ENCODE measurements at regions not wholly inside any gene's neighbourhood (a gene's known extent, or its start where the extent isn't known, plus 50 kb on each side); places are given as distances from the start of the nearest gene placed in this dataset.

GRCh38 chr5:123819386-123819785 is 307.4 kb downstream of the CSNK1G3 start:
- no peak for DNase-seq

- no peak for DNase-seq
Measured at GRCh38 chr5:123817267-123817666, 305.3 kb downstream of the CSNK1G3 start.

- no peak for DNase-seq
Measured at GRCh38 chr5:123814801-123815470, 303.0 kb downstream of the CSNK1G3 start.

- no peak for DNase-seq
Measured at GRCh38 chr5:123813937-123814624, 302.1 kb downstream of the CSNK1G3 start.

- DNase-seq, result no peak
Measured at GRCh38 chr5:123813264-123813663, 301.3 kb downstream of the CSNK1G3 start.

GRCh38 chr5:123811831-123812230 is 299.9 kb downstream of the CSNK1G3 start:
- DNase-seq, result no peak

- DNase-seq, result no peak
Measured at GRCh38 chr5:123810746-123811340, 298.9 kb downstream of the CSNK1G3 start.

- no peak for DNase-seq
Measured at GRCh38 chr5:123810253-123810652, 298.3 kb downstream of the CSNK1G3 start.

- DNase-seq, result no peak
Measured at GRCh38 chr5:123809594-123810221, 297.7 kb downstream of the CSNK1G3 start.

- DNase-seq, result no peak
Measured at GRCh38 chr5:123808461-123809380, 296.7 kb downstream of the CSNK1G3 start.

- no peak for DNase-seq
Measured at GRCh38 chr5:123807177-123807945, 295.4 kb downstream of the CSNK1G3 start.

GRCh38 chr5:123806644-123807043 is 294.7 kb downstream of the CSNK1G3 start:
- no peak for DNase-seq

- DNase-seq, result no peak
Measured at GRCh38 chr5:123805300-123805699, 293.3 kb downstream of the CSNK1G3 start.

- DNase-seq, result no peak
Measured at GRCh38 chr5:123803359-123803758, 291.4 kb downstream of the CSNK1G3 start.

- DNase-seq, result no peak
Measured at GRCh38 chr5:123802298-123802951, 290.4 kb downstream of the CSNK1G3 start.

GRCh38 chr5:123800640-123801039 is 288.7 kb downstream of the CSNK1G3 start:
- DNase-seq, result no peak

- no peak for DNase-seq
Measured at GRCh38 chr5:123795688-123796087, 283.7 kb downstream of the CSNK1G3 start.

- DNase-seq, result no peak
Measured at GRCh38 chr5:123790226-123790625, 278.2 kb downstream of the CSNK1G3 start.

GRCh38 chr5:123787635-123788034 is 275.7 kb downstream of the CSNK1G3 start:
- DNase-seq, result no peak

GRCh38 chr5:123787136-123787535 is 275.2 kb downstream of the CSNK1G3 start:
- DNase-seq, result no peak

- DNase-seq, result no peak
Measured at GRCh38 chr5:123786411-123786810, 274.4 kb downstream of the CSNK1G3 start.

Data from effector CD4-positive, alpha-beta T cell (primary cell).